HG03066 (cell line): ENCODE measurements at regions not wholly inside any gene's neighbourhood (a gene's known extent, or its start where the extent isn't known, plus 50 kb on each side); places are given as distances from the start of the nearest gene placed in this dataset.
"Not testable (repeated sequence)": the region's sequence is repeated elsewhere in the genome, so short reads cannot be mapped to it uniquely, and the experiment has no call there.

Experiments used
- ATAC-seq: cut with Tn5 transposase; IDR thresholded peaks from one replicate; pipeline ENCODE4 v1.9.1; 2021; ENCODE audit warnings: low read depth; ENCODE audit not compliant: unreplicated experiment

- peak; percentile 94 for ATAC-seq
These were observed 454.6 kb upstream of the ZNG1F start for GRCh38 chr9:41643571-41644279.

- not testable (repeated sequence) for ATAC-seq
These were observed 444.6 kb upstream of the ZNG1F start for GRCh38 chr9:41633726-41634125.

- ATAC-seq: not testable (repeated sequence)
These were observed 434.5 kb upstream of the ZNG1F start for GRCh38 chr9:41623666-41624065.

DNA sequence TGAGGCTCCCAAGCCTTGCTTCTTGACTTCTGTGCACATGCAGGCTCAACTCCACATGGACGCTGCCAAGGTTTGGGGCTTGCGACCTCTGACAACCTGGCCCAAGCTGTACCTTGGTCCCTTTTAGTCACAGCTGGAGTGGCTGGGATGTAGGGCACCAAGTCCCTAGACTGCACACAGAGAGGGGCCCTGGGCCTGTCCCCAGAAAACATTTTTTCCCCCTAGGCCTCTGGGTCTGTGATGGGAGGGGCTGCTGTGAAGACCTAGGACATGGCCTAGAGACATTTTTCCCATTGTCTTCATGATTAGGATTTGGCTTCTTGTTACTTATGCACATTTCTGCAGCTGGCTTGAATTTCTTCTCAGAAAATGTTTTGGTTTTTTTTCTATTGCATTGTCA, 430.1 kb upstream of the ZNG1F start:
- not testable (repeated sequence) for ATAC-seq

GRCh38 chr9:41606961-41607547, 417.9 kb upstream of the ZNG1F start:
- ATAC-seq: not testable (repeated sequence)

DNA sequence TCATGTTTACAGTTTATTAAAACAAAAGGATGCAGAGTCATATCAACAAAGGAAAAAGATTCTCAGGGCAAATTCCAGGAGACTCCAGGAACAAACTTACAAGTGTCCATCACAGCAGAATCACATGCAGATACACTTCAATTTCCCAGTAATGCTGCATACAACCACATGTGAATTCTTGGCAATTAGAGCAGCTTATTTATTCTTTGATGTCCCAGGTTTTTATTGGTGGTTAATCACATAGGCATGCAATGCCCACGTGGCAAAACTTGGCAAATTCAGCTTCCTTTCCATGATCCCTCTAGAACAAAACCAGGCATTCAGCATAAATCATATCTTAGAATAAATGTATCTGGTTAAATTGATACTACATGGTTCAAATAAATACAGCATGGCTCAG, 376.5 kb upstream of the ZNG1F start:
- not testable (repeated sequence) for ATAC-seq
